ENCODE measurements at regions not wholly inside any gene's neighbourhood (a gene's known extent, or its start where the extent isn't known, plus 50 kb on each side); places are given as distances from the start of the nearest gene placed in this dataset.
"Not testable (repeated sequence)": the region's sequence is repeated elsewhere in the genome, so short reads cannot be mapped to it uniquely, and the experiment has no call there.

GRCh38 chr7:65683362-65683761 lies 189.5 kb upstream of the VKORC1L1 start:
- TF ChIP-seq CTCF (IDR thresholded peaks at IDR 0.05; ENCODE audit: insufficient read depth, low read depth, low read length); EZH2 (IDR thresholded peaks at IDR 0.05; ENCODE audit: insufficient read depth, low read length): not testable (repeated sequence)
